ENCODE measurements at regions not wholly inside any gene's neighbourhood (a gene's known extent, or its start where the extent isn't known, plus 50 kb on each side); places are given as distances from the start of the nearest gene placed in this dataset.

- ChIA-PET POLR2A (ENCODE audit: low non-redundant PET) (no interaction called here), CTCF (no interaction called here)
- TF ChIP-seq CTCF (conservative IDR thresholded peaks at IDR 0.05; ENCODE audit: low read depth), result no peak
- DNase-seq (ENCODE audit: low spot score), result no peak
- H3K27ac ChIP-seq, result no peak overlapping the region
Measured at GRCh38 chr6:74782346-74782745, 423.5 kb downstream of the COL12A1 start.

- ChIA-PET CTCF (no interaction called here), POLR2A (ENCODE audit: low non-redundant PET) (no interaction called here)
- no peak for DNase-seq (ENCODE audit: low spot score)
Measured at GRCh38 chr6:74780831-74781230, 425.0 kb downstream of the COL12A1 start.

GRCh38 chr6:74768738-74769137, 437.1 kb downstream of the COL12A1 start:
- CTCF ChIA-PET, result no interaction called here

More at GRCh38 chr6:74780831-74781230, 425.0 kb downstream of the COL12A1 start:
- TF ChIP-seq CTCF (conservative IDR thresholded peaks at IDR 0.05; ENCODE audit: low read depth), result no peak
- no peak overlapping the region for H3K27ac ChIP-seq

GRCh38 chr6:74768120-74768519, 437.7 kb downstream of the COL12A1 start:
- POLR2A ChIA-PET (ENCODE audit: low non-redundant PET), result no interaction called here
- CTCF ChIA-PET, result no interaction called here
- no peak overlapping the region for H3K27ac ChIP-seq
- TF ChIP-seq CTCF (conservative IDR thresholded peaks at IDR 0.05; ENCODE audit: low read depth), result no peak
- DNase-seq (ENCODE audit: low spot score), result no peak

More at GRCh38 chr6:74768738-74769137, 437.1 kb downstream of the COL12A1 start:
- POLR2A ChIA-PET (ENCODE audit: low non-redundant PET), result no interaction called here
- no peak for TF ChIP-seq CTCF (conservative IDR thresholded peaks at IDR 0.05; ENCODE audit: low read depth)
- no peak for DNase-seq (ENCODE audit: low spot score)
- no peak overlapping the region for H3K27ac ChIP-seq

- DNase-seq (ENCODE audit: low spot score), result no peak
- no peak overlapping the region for H3K27ac ChIP-seq
- no peak for TF ChIP-seq CTCF (conservative IDR thresholded peaks at IDR 0.05; ENCODE audit: low read depth)
- ChIA-PET CTCF (interaction anchor here (0.8 kb wide), 1 partner anchor 405 kb away, joined by 5 read pairs; no protein-coding TSS in a partner anchor), POLR2A (ENCODE audit: low non-redundant PET) (no interaction called here)
Measured at GRCh38 chr6:74765486-74765885, 440.4 kb downstream of the COL12A1 start.

GRCh38 chr6:74764486-74764885, 441.4 kb downstream of the COL12A1 start:
- H3K27ac ChIP-seq, result no peak overlapping the region
- no peak for DNase-seq (ENCODE audit: low spot score)
- CTCF ChIA-PET, result interaction anchor here (0.6 kb wide), 1 partner anchor 440 kb away, joined by 3 read pairs; no protein-coding TSS in a partner anchor
- TF ChIP-seq CTCF (conservative IDR thresholded peaks at IDR 0.05; ENCODE audit: low read depth), result no peak
- POLR2A ChIA-PET (ENCODE audit: low non-redundant PET), result interaction anchor here (0.5 kb wide), 1 partner anchor 15 kb away, joined by 3 read pairs; no protein-coding TSS in a partner anchor

- no peak for TF ChIP-seq CTCF (conservative IDR thresholded peaks at IDR 0.05; ENCODE audit: low read depth)
- POLR2A ChIA-PET (ENCODE audit: low non-redundant PET), result no interaction called here
- H3K27ac ChIP-seq, result no peak overlapping the region
- DNase-seq (ENCODE audit: low spot score), result no peak
- CTCF ChIA-PET, result no interaction called here
Measured at GRCh38 chr6:74762841-74763240, 443.0 kb downstream of the COL12A1 start.
